Left ventricle myocardium inferior (tissue), 1 donor: ENCODE measurements at regions not wholly inside any gene's neighbourhood (a gene's known extent, or its start where the extent isn't known, plus 50 kb on each side); places are given as distances from the start of the nearest gene placed in this dataset.

Source experiments
- DNase-seq: peaks from one replicate; pipeline ENCODE4 v3.0.0-alpha.2; 2020
- H3K27ac ChIP-seq: fragments of 200-600 bp; replicated peaks from 2 replicates; pipeline ENCODE4 v1.8.0; 2021
- H3K27me3 ChIP-seq: fragments of 200-600 bp; 2 replicates; pipeline ENCODE4 v1.8.0; 2021; ENCODE audit warnings: low read depth
- H3K36me3 ChIP-seq: fragments of 200-600 bp; 2 replicates; pipeline ENCODE4 v1.8.0; 2021
- H3K4me1 ChIP-seq: fragments of 200-600 bp; 2 replicates; pipeline ENCODE4 v1.8.0; 2021
- H3K4me3 ChIP-seq: fragments of 200-600 bp; 2 replicates; pipeline ENCODE4 v1.8.0; 2021; ENCODE audit warnings: mild to moderate bottlenecking, moderate library complexity
- H3K9me3 ChIP-seq: fragments of 200-600 bp; replicated peaks from 2 replicates; pipeline ENCODE4 v1.8.0; 2021
- intact Hi-C: fragments of 100-400 bp; cut with micrococcal nuclease; formaldehyde crosslinking; loops from one replicate; pipeline ENCODE4 v1.11.0; 2022
- TF ChIP-seq, protein P1 (sequence below): fragments of 200-600 bp; IDR thresholded peaks from 2 replicates; pipeline ENCODE4 v1.8.0; 2021; ENCODE audit warnings: antibody characterized with exemption, mild to moderate bottlenecking, borderline replicate concordance
- donor health status: DM: no; HTN: yes; CAD: no; lungs with severe emphysema.

DNA sequence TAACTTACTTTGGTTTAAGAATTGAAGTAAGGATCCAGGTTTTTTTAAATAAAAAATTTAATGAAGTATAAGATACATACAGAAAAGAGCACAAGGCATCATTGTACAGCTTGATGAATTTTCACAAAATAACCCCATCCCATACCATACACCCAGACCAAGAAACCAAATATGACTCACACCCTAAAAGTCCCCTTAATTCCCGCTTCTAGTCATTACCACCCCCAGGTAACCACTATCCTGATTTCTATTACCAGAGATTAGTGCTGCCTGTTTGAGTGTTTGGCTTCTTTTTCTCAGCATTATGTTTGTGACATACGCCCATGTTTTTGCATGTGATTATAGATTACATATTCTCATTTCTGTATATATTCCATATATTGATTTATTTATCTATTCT, 98.5 kb upstream of the HIVEP3 start:
- intact Hi-C loops, result no loop called here
- Histone ChIP-seq H3K27me3 (no peaks in the 10 kb centered on the region), H3K4me1 (peaks cover 10% of the 10 kb centered on the region), H3K27ac (no peak overlapping the region), H3K9me3 (peaks cover 14% of the 10 kb centered on the region), H3K4me3 (no peak overlapping the region), H3K36me3 (no peaks in the 10 kb centered on the region)
- TF ChIP-seq, protein P1, sequence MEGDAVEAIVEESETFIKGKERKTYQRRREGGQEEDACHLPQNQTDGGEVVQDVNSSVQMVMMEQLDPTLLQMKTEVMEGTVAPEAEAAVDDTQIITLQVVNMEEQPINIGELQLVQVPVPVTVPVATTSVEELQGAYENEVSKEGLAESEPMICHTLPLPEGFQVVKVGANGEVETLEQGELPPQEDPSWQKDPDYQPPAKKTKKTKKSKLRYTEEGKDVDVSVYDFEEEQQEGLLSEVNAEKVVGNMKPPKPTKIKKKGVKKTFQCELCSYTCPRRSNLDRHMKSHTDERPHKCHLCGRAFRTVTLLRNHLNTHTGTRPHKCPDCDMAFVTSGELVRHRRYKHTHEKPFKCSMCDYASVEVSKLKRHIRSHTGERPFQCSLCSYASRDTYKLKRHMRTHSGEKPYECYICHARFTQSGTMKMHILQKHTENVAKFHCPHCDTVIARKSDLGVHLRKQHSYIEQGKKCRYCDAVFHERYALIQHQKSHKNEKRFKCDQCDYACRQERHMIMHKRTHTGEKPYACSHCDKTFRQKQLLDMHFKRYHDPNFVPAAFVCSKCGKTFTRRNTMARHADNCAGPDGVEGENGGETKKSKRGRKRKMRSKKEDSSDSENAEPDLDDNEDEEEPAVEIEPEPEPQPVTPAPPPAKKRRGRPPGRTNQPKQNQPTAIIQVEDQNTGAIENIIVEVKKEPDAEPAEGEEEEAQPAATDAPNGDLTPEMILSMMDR, result no peak
- DNase-seq, result no peak

DNA sequence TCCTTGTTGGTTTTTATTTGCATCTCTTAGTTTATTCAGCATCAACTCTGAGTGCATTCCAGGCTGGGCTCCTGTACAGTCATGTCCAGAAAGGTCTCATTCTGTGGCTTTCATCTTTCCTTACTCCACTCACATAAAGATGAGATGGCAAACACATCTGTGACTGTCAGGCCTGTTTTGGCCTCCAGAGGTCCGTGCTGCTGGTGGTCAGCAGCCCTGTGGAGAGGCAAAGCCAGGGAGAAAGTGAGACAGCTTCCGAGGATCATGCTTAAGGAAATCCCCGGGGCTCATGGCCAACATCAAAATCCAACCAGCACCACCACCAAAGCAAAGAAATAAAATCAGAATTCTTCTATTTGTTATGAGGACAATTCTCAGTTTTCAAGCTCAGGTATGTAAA, 96.1 kb upstream of the HIVEP3 start:
- no peaks in the 10 kb centered on the region for H3K27me3 ChIP-seq
- H3K9me3 ChIP-seq, result peaks cover 14% of the 10 kb centered on the region
- H3K4me1 ChIP-seq, result peaks cover 10% of the 10 kb centered on the region
- no peak for DNase-seq
- no peak overlapping the region for H3K4me3 ChIP-seq
- H3K36me3 ChIP-seq, result no peaks in the 10 kb centered on the region
- TF ChIP-seq, protein P1, result no peak
- H3K27ac ChIP-seq, result no peak overlapping the region
- intact Hi-C loops, result no loop called here

DNA sequence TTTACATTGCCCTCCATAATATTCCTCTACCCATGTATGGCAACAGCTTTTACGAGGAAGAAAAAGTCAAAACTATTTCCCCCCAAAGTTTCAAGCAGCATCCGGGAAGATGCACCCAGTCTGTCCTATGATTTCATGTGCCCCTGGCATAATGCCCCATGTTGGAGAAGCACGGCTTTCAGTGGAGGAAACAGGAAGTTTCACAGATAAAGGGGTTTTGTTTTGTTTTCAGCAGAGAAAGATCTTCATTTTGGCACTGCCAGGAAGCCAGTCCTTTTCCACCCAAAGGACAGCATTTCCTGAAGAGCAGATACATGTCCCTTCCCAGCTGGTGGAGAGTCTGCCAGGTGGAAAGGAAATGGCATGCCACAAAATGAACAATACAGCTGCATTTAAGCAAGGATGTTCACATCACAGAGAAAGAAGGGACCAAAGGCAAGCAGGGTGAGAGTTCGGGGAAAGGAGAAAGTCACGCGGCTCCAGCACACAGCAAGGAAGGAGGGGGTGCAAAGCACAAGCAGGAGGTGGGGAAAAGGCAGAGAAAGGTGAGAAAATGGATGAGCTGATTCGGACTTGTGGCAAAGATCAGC, 95.3 kb upstream of the HIVEP3 start:
- H3K36me3 ChIP-seq, result no peaks in the 10 kb centered on the region
- intact Hi-C loops, result no loop called here
- H3K9me3 ChIP-seq, result peaks cover 5% of the 10 kb centered on the region
- H3K4me3 ChIP-seq, result no peak overlapping the region
- no peaks in the 10 kb centered on the region for H3K27me3 ChIP-seq
- DNase-seq, result no peak
- H3K27ac ChIP-seq, result no peak overlapping the region
- peaks cover 10% of the 10 kb centered on the region for H3K4me1 ChIP-seq
- TF ChIP-seq, protein P1, result no peak

DNA sequence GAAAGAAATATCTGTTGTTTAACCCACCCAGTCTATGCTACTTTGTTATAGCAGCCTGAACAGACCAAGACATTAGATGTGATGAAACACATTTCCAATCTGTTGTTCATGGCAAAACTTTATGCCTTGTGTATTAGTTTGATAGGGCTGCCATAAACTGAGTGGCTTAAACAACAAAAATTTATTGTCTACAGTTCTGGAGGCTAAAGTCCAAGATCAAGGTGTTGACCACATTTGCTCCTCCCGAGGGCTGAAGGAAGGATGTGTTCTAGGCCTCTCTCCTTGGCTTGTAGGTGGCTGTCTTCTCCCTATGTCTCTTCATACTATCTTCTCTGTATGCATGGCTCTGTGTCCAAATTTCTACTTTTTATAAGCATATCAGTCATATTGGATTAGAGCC, 94.1 kb upstream of the HIVEP3 start:
- Histone ChIP-seq H3K36me3 (no peaks in the 10 kb centered on the region), H3K9me3 (no peaks in the 10 kb centered on the region), H3K27me3 (no peaks in the 10 kb centered on the region), H3K4me1 (peaks cover 10% of the 10 kb centered on the region), H3K27ac (no peak overlapping the region), H3K4me3 (no peak overlapping the region)
- TF ChIP-seq, protein P1, result no peak
- DNase-seq, result no peak
- intact Hi-C loops, result no loop called here

DNA sequence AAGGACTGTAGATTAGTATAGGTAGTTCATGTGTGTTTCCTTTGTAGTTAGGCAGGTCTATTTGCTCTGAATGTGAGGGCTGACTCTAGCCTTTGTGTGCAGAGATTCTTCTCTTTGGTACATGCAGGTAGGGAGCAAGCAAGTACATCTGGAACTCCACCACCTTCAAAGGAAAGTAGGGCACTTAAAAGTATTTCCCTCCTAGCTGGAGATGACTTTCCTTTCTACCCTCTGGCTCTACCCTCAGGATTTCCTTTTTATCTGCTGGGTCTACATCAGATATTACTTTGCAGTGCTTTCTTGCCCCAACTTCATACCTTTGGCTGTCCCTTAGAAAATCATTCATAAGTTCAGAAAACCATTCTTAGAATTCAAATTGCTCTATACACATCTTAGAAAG, 91.7 kb upstream of the HIVEP3 start:
- Histone ChIP-seq H3K27me3 (no peaks in the 10 kb centered on the region), H3K9me3 (no peaks in the 10 kb centered on the region), H3K36me3 (no peaks in the 10 kb centered on the region), H3K4me1 (peaks cover 16% of the 10 kb centered on the region), H3K4me3 (no peak overlapping the region), H3K27ac (no peak overlapping the region)
- TF ChIP-seq, protein P1, result no peak
- intact Hi-C loops, result no loop called here
- DNase-seq, result no peak
